ENCODE measurements at regions not wholly inside any gene's neighbourhood (a gene's known extent, or its start where the extent isn't known, plus 50 kb on each side); places are given as distances from the start of the nearest gene placed in this dataset.

- H3K9me3 ChIP-seq (ENCODE audit: control insufficient read depth, low read length) = no peaks in the 10 kb centered on the region
- intact Hi-C loops (cut with DNase I) = loop anchor here in 1 of 2 donors (5.0 kb wide), 1 partner anchor 66 kb away; no protein-coding TSS in a partner anchor
- H3K27ac ChIP-seq (ENCODE audit: low read depth in 1 of 2, low read length in 2 of 2) = no peak overlapping the region
- H3K4me3 ChIP-seq (ENCODE audit: low read length in 2 of 2) = no peak overlapping the region
- H3K27me3 ChIP-seq (ENCODE audit: control insufficient read depth in 1 of 2, insufficient read depth in 2 of 2, low read length in 1 of 2) = peaks cover 0 to 2% of the 10 kb centered on the region in 2 donors
- H3K36me3 ChIP-seq (ENCODE audit: control insufficient read depth in 1 of 2, insufficient read depth in 2 of 2, low read length in 1 of 2) = no peaks in the 10 kb centered on the region
- H3K4me1 ChIP-seq (ENCODE audit: control insufficient read depth in 1 of 2, insufficient read depth in 2 of 2, low read length in 2 of 2) = no peaks in the 10 kb centered on the region
- ATAC-seq (ENCODE audit: low FRiP score) (no peak), DNase-seq (no peak)
- WGBS, 2 donors = 45 to 48% methylated on average over 7 of the region's 7 CpGs
Observed at GRCh38 chr14:30443368-30444007, 115.5 kb upstream of the G2E3 start.

- H3K9me3 ChIP-seq (ENCODE audit: control insufficient read depth, low read length) = no peaks in the 10 kb centered on the region
- intact Hi-C loops (cut with DNase I) = loop anchor here in 1 of 2 donors (5.0 kb wide), 1 partner anchor 67 kb away; no protein-coding TSS in a partner anchor
- ATAC-seq (ENCODE audit: low FRiP score) (no peak), DNase-seq (no peak)
- H3K27me3 ChIP-seq (ENCODE audit: control insufficient read depth in 1 of 2, insufficient read depth in 2 of 2, low read length in 1 of 2) = peaks cover 0 to 2% of the 10 kb centered on the region in 2 donors
- 75 to 80% methylated on average over 1 of the region's 1 CpG for WGBS, 2 donors
- H3K4me1 ChIP-seq (ENCODE audit: control insufficient read depth in 1 of 2, insufficient read depth in 2 of 2, low read length in 2 of 2) = no peaks in the 10 kb centered on the region
- no peak overlapping the region for H3K27ac ChIP-seq (ENCODE audit: low read depth in 1 of 2, low read length in 2 of 2)
- no peak overlapping the region for H3K4me3 ChIP-seq (ENCODE audit: low read length in 2 of 2)
- H3K36me3 ChIP-seq (ENCODE audit: control insufficient read depth in 1 of 2, insufficient read depth in 2 of 2, low read length in 1 of 2) = no peaks in the 10 kb centered on the region
Observed at GRCh38 chr14:30444451-30444850, 114.5 kb upstream of the G2E3 start.

GRCh38 chr14:30445011-30445793, 113.8 kb upstream of the G2E3 start:
- 58 to 66% methylated on average over 6 of the region's 6 CpGs for WGBS, 2 donors

GRCh38 chr14:30445852-30446251, 113.1 kb upstream of the G2E3 start:
- Histone ChIP-seq H3K9me3 (ENCODE audit: control insufficient read depth, low read length) (no peaks in the 10 kb centered on the region), H3K27me3 (ENCODE audit: control insufficient read depth in 1 of 2, insufficient read depth in 2 of 2, low read length in 1 of 2) (peaks cover 0 to 2% of the 10 kb centered on the region in 2 donors), H3K4me1 (ENCODE audit: control insufficient read depth in 1 of 2, insufficient read depth in 2 of 2, low read length in 2 of 2) (no peaks in the 10 kb centered on the region), H3K27ac (ENCODE audit: low read depth in 1 of 2, low read length in 2 of 2) (no peak overlapping the region), H3K36me3 (ENCODE audit: control insufficient read depth in 1 of 2, insufficient read depth in 2 of 2, low read length in 1 of 2) (no peaks in the 10 kb centered on the region), H3K4me3 (ENCODE audit: low read length in 2 of 2) (no peak overlapping the region)
- WGBS, 2 donors = 86% methylated on average over 6 of the region's 6 CpGs
- intact Hi-C loops (cut with DNase I) = no loop called here
- DNase-seq (no peak), ATAC-seq (ENCODE audit: low FRiP score) (no peak)

More at GRCh38 chr14:30445011-30445793, 113.8 kb upstream of the G2E3 start:
- H3K4me1 ChIP-seq (ENCODE audit: control insufficient read depth in 1 of 2, insufficient read depth in 2 of 2, low read length in 2 of 2) = no peaks in the 10 kb centered on the region
- ATAC-seq (ENCODE audit: low FRiP score) (no peak), DNase-seq (no peak)
- peaks cover 0 to 2% of the 10 kb centered on the region in 2 donors for H3K27me3 ChIP-seq (ENCODE audit: control insufficient read depth in 1 of 2, insufficient read depth in 2 of 2, low read length in 1 of 2)
- no peaks in the 10 kb centered on the region for H3K36me3 ChIP-seq (ENCODE audit: control insufficient read depth in 1 of 2, insufficient read depth in 2 of 2, low read length in 1 of 2)
- intact Hi-C loops (cut with DNase I) = no loop called here
- no peaks in the 10 kb centered on the region for H3K9me3 ChIP-seq (ENCODE audit: control insufficient read depth, low read length)
- H3K27ac ChIP-seq (ENCODE audit: low read depth in 1 of 2, low read length in 2 of 2) = no peak overlapping the region
- no peak overlapping the region for H3K4me3 ChIP-seq (ENCODE audit: low read length in 2 of 2)

GRCh38 chr14:30450631-30451545, 108.1 kb upstream of the G2E3 start:
- Histone ChIP-seq H3K4me1 (ENCODE audit: control insufficient read depth in 1 of 2, insufficient read depth in 2 of 2, low read length in 2 of 2) (no peaks in the 10 kb centered on the region), H3K4me3 (ENCODE audit: low read length in 2 of 2) (no peak overlapping the region), H3K27me3 (ENCODE audit: control insufficient read depth in 1 of 2, insufficient read depth in 2 of 2, low read length in 1 of 2) (no peaks in the 10 kb centered on the region), H3K36me3 (ENCODE audit: control insufficient read depth in 1 of 2, insufficient read depth in 2 of 2, low read length in 1 of 2) (no peaks in the 10 kb centered on the region), H3K27ac (ENCODE audit: low read depth in 1 of 2, low read length in 2 of 2) (no peak overlapping the region), H3K9me3 (ENCODE audit: control insufficient read depth, low read length) (no peaks in the 10 kb centered on the region)
- intact Hi-C loops (cut with DNase I) = no loop called here
- no peak for ATAC-seq (ENCODE audit: low FRiP score)
- 49 to 52% methylated on average over 8 of the region's 8 CpGs for WGBS, 2 donors
- DNase-seq = no peak

GRCh38 chr14:30456296-30456695, 102.7 kb upstream of the G2E3 start:
- DNase-seq (no peak), ATAC-seq (ENCODE audit: low FRiP score) (no peak)
- H3K36me3 ChIP-seq (ENCODE audit: control insufficient read depth in 1 of 2, insufficient read depth in 2 of 2, low read length in 1 of 2) = no peaks in the 10 kb centered on the region
- H3K4me3 ChIP-seq (ENCODE audit: low read length in 2 of 2) = no peak overlapping the region
- no peaks in the 10 kb centered on the region for H3K27me3 ChIP-seq (ENCODE audit: control insufficient read depth in 1 of 2, insufficient read depth in 2 of 2, low read length in 1 of 2)
- no peak overlapping the region for H3K27ac ChIP-seq (ENCODE audit: low read depth in 1 of 2, low read length in 2 of 2)
- 86 to 91% methylated on average over 2 of the region's 2 CpGs for WGBS, 2 donors
- no peaks in the 10 kb centered on the region for H3K9me3 ChIP-seq (ENCODE audit: control insufficient read depth, low read length)
- no peaks in the 10 kb centered on the region for H3K4me1 ChIP-seq (ENCODE audit: control insufficient read depth in 1 of 2, insufficient read depth in 2 of 2, low read length in 2 of 2)
- intact Hi-C loops (cut with DNase I) = no loop called here

- H3K4me1 ChIP-seq (ENCODE audit: control insufficient read depth in 1 of 2, insufficient read depth in 2 of 2, low read length in 2 of 2) = no peaks in the 10 kb centered on the region
- H3K27me3 ChIP-seq (ENCODE audit: control insufficient read depth in 1 of 2, insufficient read depth in 2 of 2, low read length in 1 of 2) = no peaks in the 10 kb centered on the region
- no peak overlapping the region for H3K27ac ChIP-seq (ENCODE audit: low read depth in 1 of 2, low read length in 2 of 2)
- 71 to 74% methylated on average over 3 of the region's 3 CpGs for WGBS, 2 donors
- DNase-seq (no peak), ATAC-seq (ENCODE audit: low FRiP score) (no peak)
- H3K36me3 ChIP-seq (ENCODE audit: control insufficient read depth in 1 of 2, insufficient read depth in 2 of 2, low read length in 1 of 2) = no peaks in the 10 kb centered on the region
- intact Hi-C loops (cut with DNase I) = no loop called here
- no peaks in the 10 kb centered on the region for H3K9me3 ChIP-seq (ENCODE audit: control insufficient read depth, low read length)
- no peak overlapping the region for H3K4me3 ChIP-seq (ENCODE audit: low read length in 2 of 2)
Observed at GRCh38 chr14:30462358-30462757, 96.6 kb upstream of the G2E3 start.

GRCh38 chr14:30464481-30464880, 94.5 kb upstream of the G2E3 start:
- Histone ChIP-seq H3K27me3 (ENCODE audit: control insufficient read depth in 1 of 2, insufficient read depth in 2 of 2, low read length in 1 of 2) (no peaks in the 10 kb centered on the region), H3K9me3 (ENCODE audit: control insufficient read depth, low read length) (no peaks in the 10 kb centered on the region), H3K4me3 (ENCODE audit: low read length in 2 of 2) (no peak overlapping the region), H3K4me1 (ENCODE audit: control insufficient read depth in 1 of 2, insufficient read depth in 2 of 2, low read length in 2 of 2) (no peaks in the 10 kb centered on the region), H3K36me3 (ENCODE audit: control insufficient read depth in 1 of 2, insufficient read depth in 2 of 2, low read length in 1 of 2) (no peaks in the 10 kb centered on the region), H3K27ac (ENCODE audit: low read depth in 1 of 2, low read length in 2 of 2) (no peak overlapping the region)
- 74 to 85% methylated on average over 1 of the region's 1 CpG for WGBS, 2 donors
- intact Hi-C loops (cut with DNase I) = no loop called here
- DNase-seq (no peak), ATAC-seq (ENCODE audit: low FRiP score) (no peak)

All from aorta (tissue), 5 donors.